ENCODE measurements at regions not wholly inside any gene's neighbourhood (a gene's known extent, or its start where the extent isn't known, plus 50 kb on each side); places are given as distances from the start of the nearest gene placed in this dataset.

DNA sequence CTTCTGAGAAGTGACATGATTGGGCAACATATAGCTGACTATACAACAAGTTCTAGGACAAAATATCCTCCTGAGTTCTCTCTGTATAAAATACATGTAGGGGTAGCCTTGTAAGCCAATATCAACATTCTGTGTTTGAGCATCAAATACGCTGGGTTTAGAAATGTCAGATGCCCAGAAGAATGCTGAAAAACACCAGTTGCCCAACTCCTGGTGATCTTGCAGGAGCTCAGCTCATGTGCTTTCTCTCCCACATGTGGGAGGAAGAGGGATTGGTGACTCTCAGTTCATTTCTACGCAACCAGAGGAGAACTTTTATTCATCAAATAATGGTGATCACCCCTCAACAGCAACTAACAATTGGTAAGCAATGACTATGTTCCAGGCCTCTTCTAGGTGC lies 810.9 kb upstream of the ACO1 start:
- dilution Hi-C loops (cut with MboI; ENCODE audit: extremely low pct_ligation_motif_present, low sequenced_read_pairs) (no loop called here), intact Hi-C loops (cut with micrococcal nuclease) (no loop called here)
- H3K27ac ChIP-seq (ENCODE audit: insufficient read depth, low read depth, low read length), result no peak overlapping the region
- FAIRE-seq, result no peak
- no peaks in the 10 kb centered on the region for H3K79me2 ChIP-seq (ENCODE audit: control insufficient read depth, insufficient read depth, low read length)
- no peaks in the 10 kb centered on the region for H3K36me3 ChIP-seq (ENCODE audit: control insufficient read depth in 2 of 2, extremely low read depth in 1 of 2, insufficient read depth in 2 of 2, low read length in 2 of 2)
- POLR2A ChIA-PET, result no interaction called here
- H3K4me3 ChIP-seq (replicated peaks in 1 of 3; ENCODE audit: insufficient read depth in 1 of 3, low read depth in 1 of 3, low read length in 3 of 3), result no peak overlapping the region
- no peaks in the 10 kb centered on the region for H4K20me1 ChIP-seq (replicated peaks; ENCODE audit: control insufficient read depth, extremely low read depth, insufficient read depth, low read length)
- CTCF ChIA-PET, result no interaction called here
- no peak overlapping the region for H2AFZ ChIP-seq (ENCODE audit: low read depth, low read length)
- peaks cover 3% of the 10 kb centered on the region for H3K9me1 ChIP-seq (replicated peaks; ENCODE audit: control insufficient read depth, extremely low read depth, insufficient read depth, low read length)
- no peaks in the 10 kb centered on the region for H3K27me3 ChIP-seq (ENCODE audit: control insufficient read depth in 2 of 2, insufficient read depth in 2 of 2, low read length in 2 of 2)
- no TSS peak for BruUV-seq (replicated peaks)
- H3K9ac ChIP-seq (replicated peaks; ENCODE audit: extremely low read depth, insufficient read depth, low read length), result no peak overlapping the region
- no peak for DNase-seq (ENCODE audit: low read depth, low spot score)
- TF ChIP-seq, protein P1, sequence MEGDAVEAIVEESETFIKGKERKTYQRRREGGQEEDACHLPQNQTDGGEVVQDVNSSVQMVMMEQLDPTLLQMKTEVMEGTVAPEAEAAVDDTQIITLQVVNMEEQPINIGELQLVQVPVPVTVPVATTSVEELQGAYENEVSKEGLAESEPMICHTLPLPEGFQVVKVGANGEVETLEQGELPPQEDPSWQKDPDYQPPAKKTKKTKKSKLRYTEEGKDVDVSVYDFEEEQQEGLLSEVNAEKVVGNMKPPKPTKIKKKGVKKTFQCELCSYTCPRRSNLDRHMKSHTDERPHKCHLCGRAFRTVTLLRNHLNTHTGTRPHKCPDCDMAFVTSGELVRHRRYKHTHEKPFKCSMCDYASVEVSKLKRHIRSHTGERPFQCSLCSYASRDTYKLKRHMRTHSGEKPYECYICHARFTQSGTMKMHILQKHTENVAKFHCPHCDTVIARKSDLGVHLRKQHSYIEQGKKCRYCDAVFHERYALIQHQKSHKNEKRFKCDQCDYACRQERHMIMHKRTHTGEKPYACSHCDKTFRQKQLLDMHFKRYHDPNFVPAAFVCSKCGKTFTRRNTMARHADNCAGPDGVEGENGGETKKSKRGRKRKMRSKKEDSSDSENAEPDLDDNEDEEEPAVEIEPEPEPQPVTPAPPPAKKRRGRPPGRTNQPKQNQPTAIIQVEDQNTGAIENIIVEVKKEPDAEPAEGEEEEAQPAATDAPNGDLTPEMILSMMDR (IDR thresholded peaks at IDR 0.05; ENCODE audit: extremely low read depth in 1 of 2, insufficient read depth in 1 of 2, low read depth in 1 of 2, low read length in 2 of 2), result no peak
- TF ChIP-seq POLR2A (IDR thresholded peaks at IDR 0.05; ENCODE audit: low read depth, low read length), result no peak
- TF ChIP-seq GATA2 (IDR thresholded peaks at IDR 0.05; ENCODE audit: insufficient read depth, insufficient read length, low read depth, low read length), result no peak
- TF ChIP-seq JUN (IDR thresholded peaks at IDR 0.05; ENCODE audit: borderline replicate concordance, insufficient read depth, insufficient read length, low read depth), result no peak
- TF ChIP-seq POLR2AphosphoS5 (IDR thresholded peaks at IDR 0.05; ENCODE audit: insufficient read depth, low read depth, low read length), result no peak
- TF ChIP-seq FOS (IDR thresholded peaks at IDR 0.05; ENCODE audit: borderline replicate concordance, insufficient read depth, low read length), result no peak
- no peak for TF ChIP-seq EZH2 (IDR thresholded peaks at IDR 0.05; ENCODE audit: borderline replicate concordance, low read depth, low read length, severe bottlenecking)
- TF ChIP-seq, protein P2, sequence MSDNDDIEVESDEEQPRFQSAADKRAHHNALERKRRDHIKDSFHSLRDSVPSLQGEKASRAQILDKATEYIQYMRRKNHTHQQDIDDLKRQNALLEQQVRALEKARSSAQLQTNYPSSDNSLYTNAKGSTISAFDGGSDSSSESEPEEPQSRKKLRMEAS (IDR thresholded peaks at IDR 0.05; ENCODE audit: insufficient read depth, insufficient read length), result no peak
- no peak for TF ChIP-seq MYC (IDR thresholded peaks at IDR 0.05; ENCODE audit: low read depth, low read length)
- no peak overlapping the region for H3K4me2 ChIP-seq (ENCODE audit: insufficient read depth, low read length)
- no peaks in the 10 kb centered on the region for H3K4me1 ChIP-seq (ENCODE audit: control insufficient read depth, extremely low read depth, insufficient read depth, low read length)
- no peaks in the 10 kb centered on the region for H3K9me3 ChIP-seq (replicated peaks; ENCODE audit: control insufficient read depth, insufficient read depth, low read length)
